ENCODE measurements at regions not wholly inside any gene's neighbourhood (a gene's known extent, or its start where the extent isn't known, plus 50 kb on each side); places are given as distances from the start of the nearest gene placed in this dataset.

DNA sequence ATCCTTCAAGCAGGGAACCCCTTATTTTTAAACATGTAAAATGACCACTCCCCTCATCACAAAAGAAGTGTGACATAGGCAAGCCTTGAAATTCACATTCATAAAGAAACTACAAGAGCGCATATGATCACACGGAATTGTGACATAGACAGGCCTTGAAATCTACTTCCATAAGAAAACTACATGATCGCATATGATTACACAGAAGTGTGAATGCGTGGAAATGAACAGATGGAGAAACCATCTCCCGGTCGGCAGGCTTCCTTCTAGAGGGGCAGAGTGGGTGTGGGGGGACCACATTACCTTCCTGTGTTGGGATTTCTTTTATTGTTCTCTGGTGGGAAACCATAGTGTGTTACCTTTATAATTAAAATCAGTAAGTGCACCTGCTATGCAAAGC, 285.1 kb upstream of the ADARB2 start:
- TF ChIP-seq POLR2A (IDR thresholded peaks at IDR 0.05): no peak
- TF ChIP-seq, protein P1, sequence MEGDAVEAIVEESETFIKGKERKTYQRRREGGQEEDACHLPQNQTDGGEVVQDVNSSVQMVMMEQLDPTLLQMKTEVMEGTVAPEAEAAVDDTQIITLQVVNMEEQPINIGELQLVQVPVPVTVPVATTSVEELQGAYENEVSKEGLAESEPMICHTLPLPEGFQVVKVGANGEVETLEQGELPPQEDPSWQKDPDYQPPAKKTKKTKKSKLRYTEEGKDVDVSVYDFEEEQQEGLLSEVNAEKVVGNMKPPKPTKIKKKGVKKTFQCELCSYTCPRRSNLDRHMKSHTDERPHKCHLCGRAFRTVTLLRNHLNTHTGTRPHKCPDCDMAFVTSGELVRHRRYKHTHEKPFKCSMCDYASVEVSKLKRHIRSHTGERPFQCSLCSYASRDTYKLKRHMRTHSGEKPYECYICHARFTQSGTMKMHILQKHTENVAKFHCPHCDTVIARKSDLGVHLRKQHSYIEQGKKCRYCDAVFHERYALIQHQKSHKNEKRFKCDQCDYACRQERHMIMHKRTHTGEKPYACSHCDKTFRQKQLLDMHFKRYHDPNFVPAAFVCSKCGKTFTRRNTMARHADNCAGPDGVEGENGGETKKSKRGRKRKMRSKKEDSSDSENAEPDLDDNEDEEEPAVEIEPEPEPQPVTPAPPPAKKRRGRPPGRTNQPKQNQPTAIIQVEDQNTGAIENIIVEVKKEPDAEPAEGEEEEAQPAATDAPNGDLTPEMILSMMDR (IDR thresholded peaks at IDR 0.05 in 8 of 11, conservative IDR thresholded peaks at IDR 0.05 in 3 of 11): no peak

Data from spleen (tissue), 7 donors.